SIG-M5 (cell line): ENCODE measurements at regions not wholly inside any gene's neighbourhood (a gene's known extent, or its start where the extent isn't known, plus 50 kb on each side); places are given as distances from the start of the nearest gene placed in this dataset.

Source experiments
- DNase-seq: peaks from one replicate; lab custom pipeline; 2025; lab: John Stamatoyannopoulos, UW

DNA sequence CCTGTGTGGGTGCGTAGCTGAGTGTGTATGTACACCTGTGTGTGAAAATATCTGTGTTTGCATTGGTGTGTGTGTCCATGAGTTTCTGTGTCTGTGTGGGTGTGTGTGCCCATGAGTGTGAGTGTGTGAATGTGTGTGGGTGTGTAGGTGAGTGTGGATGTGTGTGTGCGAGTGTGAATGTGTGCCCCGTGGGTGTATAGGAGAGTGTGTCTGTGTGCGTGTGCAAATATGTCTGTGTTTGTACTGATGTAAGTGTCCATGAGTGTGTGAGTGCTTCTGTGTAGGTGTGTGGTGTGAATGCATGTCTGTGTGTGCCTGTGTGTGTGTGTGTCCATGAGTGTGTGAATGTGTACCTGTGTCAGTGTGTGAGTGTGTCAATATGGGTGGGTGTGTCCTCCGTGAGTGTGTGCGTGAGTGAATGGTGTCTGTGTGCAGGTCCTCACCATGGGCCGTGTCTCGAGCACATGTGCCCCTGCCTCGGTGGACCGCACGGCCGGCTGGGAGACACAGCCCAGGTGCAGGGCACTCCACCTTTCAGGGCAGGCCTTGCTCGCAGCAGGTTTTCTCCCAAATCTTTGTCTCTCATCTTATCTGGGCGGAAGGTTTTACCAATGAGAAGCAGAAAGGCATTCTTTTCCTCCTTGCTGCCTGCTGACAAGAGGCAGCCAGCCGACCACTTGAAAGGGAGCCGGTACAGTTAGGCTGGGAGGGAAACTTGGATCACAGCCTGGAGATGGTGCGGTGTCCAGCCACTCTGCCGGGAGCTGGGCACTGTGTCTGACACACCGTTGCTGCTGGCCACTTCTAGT, 107.1 kb upstream of the FAM20C start:
- DNase-seq, result no peak

DNA sequence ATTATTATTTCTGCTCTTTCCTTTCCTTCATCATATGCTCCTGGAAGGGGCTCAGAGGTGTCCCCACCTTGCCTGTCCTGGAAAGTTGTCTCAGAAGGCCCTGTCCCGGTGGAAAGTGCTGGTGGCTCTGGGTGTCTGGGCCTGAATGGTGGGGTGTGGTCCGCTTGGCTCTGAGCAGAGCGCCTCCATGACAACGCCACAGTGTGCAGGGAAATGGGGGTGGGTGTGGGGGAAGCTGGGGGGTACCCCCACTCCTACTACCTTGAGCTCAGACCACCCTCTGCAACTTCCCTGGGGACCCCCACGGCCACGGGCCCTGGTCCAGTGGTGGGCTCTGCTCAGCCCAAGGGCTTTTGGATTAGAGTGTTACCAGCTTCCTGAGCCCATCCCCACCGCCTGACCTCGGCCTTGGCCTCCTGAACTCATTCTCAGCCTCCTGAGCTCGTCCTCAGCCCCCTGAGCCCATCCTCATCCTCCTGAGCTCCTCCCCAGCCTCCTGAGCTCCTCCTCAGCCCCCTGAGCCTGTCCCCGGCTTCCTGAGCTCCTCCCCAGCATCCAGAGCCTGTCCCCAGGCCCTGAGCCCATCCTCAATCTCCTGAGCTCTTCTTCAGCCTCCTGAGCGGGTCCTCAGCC, 106.4 kb upstream of the FAM20C start:
- no peak for DNase-seq

DNA sequence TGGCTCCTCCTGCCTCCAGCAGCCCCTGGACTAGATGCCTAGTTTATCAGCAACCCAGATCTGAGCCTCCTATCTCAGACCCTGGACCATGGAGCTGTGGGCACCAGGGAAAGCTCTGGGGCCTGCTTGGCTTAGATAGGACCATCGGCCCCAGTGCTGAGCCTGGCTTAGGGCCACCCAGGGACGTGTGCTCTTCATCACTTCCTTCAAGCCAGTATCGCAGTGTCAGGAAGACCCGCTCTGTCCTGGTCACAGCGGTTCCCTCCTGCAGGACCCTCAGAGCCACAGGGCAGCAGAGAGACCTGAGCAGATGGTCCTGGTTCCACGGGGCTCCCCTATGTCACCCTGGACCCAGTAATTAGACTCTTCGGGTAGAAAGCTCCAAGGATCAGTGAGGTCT, 105.7 kb upstream of the FAM20C start:
- no peak for DNase-seq

DNA sequence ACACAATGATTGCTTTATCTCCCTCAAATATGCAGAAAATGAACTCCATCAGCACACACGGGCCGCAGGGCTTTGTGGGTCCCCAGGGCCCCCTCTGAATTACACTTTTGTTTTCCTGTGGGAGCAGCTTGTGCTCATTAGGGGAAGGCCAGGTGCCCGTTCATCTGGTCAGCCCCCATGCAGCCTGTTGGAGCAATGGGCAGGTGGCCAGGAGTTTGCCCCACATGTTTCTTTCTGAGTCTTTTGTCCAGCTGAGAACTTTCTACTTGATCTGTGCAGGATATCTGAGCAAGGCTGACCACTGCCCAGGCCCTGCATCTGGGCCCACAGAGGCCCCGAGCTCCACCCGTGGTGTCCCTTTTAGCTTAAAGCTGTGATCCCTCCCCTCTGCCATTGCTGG, 105.3 kb upstream of the FAM20C start:
- DNase-seq, result no peak

DNA sequence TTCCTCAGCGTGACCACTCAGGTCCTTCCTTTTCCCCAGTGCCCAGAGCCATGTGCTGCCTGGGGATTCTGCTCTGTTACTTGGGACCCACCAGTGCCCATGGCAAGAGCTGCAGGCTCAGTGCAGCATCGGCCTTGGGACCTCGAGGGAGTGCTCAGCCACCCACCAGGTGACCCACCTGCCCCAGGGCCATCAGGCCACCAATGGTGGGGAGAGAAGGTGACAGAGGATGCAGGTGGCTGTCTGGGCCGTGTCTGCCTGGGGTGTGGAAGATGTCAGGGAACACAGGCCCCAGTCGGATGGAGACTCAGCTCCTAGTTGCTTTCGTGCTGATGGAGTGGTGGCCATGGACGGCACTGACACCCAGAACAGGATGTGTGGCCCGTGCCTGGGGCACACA, 104.7 kb upstream of the FAM20C start:
- no peak for DNase-seq

DNA sequence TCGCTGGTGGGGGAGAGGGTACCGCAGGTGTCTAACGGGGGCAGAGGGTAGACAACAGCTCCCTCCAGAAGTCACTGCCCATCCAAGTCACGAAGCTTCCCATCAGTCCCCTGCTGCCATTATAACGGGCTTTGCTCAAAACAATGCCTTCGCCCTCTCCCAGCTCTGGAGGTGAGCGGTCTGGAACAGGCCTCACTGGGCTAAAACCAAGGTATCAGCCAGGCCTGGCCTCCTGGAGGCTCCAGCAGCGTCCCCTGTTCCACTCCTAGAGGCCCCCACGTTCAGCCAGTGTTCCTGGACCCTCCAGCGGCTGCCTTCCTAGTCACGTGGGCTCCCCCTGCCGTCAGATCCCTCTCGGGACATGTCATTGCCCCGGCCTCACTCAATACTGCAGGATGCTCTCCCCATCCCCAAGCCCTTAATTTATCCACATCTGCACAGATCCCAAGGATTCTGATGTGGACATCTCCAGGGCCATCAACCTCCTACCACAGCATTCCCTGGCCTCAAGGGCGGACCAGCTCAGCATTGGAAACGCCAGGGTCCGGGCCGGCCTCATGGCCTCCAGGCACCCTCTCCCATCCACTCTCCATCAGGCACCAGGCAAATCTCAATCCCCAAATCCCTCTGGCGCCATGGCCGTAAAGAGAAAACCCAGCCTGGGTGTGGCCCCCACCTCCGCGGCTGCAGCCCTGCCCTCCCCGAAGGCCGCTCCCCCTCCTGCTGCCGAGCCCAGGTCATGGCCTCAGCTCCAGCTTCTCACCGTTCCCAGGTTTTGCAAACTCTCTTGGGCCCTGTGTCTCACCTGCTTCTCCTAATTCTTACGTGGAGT, 104.1 kb upstream of the FAM20C start:
- no peak for DNase-seq

DNA sequence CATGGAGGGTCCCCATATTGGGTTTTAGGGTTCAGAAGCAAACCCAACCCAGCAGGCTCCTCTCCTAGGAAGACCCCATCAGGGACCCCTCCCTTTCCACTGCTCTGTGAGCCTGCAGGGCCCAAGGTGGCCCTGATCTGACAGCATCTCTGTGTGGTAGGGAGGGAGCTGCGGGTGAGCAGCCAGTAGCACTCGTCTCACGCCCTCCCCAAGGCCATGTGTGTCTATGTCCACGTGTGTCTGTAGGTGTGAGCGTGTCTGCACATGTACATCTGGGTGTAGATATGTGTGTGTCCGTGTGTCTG, 103.5 kb upstream of the FAM20C start:
- no peak for DNase-seq

DNA sequence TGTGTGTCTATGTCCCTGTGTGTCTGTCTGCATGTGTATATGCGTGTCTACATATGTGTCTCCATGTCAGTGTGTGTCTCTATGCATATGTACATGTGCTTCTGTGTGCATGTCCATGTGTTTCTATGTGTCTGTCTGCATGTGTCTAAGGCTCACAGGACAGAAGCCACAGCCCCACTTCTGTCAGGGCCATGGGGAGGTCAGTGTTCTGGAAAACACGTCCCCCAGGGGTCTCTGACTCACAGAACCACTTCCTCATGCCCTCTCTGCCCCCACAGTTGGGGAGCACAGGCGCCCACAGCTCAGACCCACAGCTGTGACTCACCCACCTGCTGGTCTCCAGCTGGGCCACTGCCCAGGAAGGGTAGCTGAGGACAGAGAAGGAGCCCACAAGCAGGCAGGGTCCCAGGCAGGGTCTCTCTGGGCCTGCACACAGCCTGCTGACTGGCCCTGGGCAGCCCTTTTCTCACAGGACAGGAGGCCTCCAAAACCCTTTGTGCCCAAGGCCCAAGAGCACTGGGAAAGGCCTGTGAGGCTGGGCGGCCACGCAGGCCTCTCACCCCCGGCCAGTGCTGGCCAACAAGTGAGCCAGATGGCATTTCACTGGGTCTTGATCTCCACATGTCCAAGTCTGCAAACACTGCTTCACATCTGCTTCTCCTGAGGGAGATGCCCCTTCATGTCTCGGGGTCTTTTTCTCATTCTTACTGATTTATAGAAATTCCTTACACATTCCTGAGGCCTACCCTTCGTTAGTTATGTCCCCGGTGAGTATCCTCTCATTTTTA, 102.9 kb upstream of the FAM20C start:
- no peak for DNase-seq

DNA sequence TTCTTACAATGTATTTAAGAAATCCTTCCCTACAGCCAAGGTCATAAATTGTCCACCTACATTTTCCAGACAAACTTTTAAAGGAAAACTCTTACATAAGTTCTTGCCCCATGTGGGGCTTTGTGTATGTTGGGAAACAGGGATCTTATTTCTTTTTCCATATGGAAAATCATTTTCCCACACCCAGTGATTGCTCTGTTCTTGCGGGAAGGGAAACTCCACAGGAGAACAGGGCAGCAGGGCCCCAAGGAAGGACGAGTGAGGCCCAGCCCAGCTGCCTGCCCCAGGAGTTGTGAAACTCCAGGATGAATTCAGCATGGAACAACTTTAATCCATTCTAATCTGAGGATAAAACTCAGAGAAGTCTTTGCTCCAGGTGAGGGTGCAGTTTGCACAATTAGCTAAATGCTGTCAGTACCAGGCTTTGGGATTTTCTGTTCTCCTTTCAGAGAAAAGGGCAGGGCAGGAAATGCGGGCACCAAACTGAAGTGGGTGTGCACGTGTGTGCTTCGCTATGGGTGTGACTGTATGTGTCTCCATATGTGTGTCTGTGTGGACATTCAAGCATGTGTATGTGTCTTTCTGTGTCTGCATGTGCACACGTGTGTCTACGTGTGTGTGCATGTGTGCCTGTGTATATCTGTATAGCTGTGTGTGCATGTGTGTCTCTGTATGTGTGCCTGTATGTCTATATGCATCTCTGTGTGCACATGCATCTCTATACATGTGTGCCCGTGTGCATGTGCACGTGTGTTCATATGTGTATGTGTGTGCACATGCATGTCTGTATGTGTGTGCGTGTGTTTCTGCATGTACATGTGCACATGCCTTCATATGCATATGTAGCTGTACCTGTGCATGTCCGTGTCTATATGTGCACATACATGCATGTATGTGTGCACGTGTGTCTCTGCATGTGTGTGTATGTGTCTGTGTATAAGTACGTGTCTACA, 102.0 kb upstream of the FAM20C start:
- no peak for DNase-seq

DNA sequence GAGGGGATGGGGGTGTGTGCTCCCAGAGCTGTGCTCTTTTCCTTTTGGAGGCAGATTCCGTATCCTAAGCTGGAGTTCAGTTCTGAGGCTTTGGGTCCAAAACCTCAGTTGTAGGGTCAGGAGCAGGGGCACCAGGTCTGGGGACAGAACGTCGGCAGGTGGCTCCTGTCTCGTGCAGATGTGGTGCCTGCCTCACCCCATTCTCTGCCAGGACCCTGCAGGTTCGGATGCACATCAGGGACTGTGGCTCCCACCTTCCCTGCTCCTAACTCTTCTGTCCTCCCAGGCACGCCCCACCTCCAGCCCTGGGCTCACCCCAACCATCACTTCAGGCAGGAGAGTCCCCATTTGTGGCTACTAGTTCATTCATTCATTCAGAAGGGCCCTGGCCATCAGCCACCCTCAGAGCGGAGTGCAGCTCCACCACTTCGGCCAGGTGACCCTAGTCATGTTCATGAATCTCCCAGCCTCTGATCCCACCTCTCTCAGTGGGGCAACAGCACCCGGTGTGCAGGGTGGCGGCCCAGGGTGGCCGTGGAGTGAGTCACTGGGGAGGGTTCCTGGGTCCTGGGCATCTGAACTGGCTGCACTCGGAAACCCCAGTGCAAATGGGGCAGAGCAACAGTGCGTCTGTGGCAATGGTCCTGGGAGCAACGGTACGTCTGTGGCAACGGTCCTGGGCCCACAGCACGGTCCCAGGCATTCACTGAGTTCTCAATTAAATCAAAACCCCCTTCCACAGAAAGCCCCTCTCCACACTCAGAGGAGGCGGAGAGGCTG, 100.8 kb upstream of the FAM20C start:
- no peak for DNase-seq

DNA sequence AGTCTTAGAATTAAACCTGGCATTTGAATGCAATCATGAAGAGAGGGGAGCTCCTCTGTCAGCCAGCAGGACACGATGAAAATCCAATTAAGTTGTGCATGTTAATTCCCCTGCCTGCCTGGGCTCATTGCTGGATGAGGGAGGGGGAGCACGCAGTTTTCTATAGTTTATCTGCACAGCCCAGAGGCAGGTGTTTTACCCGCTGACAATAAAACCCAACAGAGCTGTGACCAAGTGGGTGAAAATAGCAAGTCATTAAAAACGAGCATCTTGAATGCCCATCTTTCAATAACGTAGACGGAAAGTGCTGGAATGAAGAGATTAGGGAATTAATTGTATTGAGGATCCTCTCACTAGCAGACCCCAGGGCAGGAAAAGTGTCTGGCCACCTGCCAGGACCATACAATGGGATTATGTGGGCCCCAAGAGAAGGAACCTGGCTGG, 100.1 kb upstream of the FAM20C start:
- no peak for DNase-seq

DNA sequence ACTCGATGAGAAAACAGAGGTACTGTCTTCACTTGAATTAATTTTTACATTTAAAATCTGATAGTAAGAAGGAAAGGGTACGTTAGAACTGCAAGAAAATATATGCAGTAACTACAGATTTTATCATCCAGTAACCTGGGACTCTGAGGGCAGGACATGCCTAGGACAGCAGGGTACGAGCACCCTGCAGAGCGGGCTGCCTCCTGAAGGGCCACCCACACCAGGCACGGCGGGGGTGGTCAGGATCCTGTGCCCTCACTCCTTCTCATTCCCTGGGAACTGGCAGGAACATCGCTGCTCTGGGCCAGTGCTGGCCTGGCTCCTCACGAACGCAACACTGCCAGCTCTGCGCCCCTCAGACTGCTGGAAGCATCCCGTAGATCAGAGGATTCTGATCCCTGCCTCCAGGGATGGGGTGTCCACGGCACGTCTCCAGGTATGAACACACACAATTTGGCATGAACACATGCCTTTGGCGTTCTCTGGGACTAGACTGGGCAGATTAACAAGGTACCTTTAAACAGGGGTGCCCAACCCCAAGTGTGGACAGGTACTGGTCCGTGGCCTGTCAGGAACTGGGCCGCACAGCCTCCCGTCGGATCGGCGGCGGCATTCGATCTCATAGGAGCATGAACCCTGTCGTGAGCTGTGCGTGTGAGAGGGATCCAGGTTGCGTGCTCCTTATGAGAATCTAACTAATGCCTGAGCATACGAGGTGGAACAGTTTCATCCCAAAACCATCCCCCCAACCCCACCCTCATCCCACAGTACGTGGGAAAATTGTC, 99.3 kb upstream of the FAM20C start:
- no peak for DNase-seq

DNA sequence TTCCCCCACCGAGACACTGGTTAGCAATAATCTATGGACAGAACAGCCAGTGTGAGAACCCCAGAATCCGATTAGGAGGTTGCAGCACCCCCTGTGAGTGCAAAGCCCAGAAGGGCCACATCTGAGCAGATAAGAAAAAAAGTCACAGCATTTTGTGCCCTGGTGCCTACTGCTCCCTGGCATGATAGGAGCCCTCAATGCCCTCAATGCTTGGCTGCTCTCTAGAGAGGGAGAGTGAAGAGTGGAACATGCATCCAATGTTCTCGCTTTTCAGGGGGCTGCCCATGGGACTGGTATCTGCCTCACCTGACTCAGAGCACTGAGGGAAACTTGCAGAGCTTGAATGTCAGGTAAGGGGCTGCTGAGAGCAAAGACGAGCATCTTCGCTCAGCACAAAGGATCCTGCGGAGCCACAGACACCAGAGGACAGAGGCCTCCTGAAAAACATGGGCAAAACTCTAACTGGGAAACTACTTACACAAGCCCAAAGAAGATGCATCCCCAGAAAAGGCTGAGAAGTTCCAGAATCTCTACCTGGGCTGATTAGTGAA, 98.0 kb upstream of the FAM20C start:
- DNase-seq, result no peak

DNA sequence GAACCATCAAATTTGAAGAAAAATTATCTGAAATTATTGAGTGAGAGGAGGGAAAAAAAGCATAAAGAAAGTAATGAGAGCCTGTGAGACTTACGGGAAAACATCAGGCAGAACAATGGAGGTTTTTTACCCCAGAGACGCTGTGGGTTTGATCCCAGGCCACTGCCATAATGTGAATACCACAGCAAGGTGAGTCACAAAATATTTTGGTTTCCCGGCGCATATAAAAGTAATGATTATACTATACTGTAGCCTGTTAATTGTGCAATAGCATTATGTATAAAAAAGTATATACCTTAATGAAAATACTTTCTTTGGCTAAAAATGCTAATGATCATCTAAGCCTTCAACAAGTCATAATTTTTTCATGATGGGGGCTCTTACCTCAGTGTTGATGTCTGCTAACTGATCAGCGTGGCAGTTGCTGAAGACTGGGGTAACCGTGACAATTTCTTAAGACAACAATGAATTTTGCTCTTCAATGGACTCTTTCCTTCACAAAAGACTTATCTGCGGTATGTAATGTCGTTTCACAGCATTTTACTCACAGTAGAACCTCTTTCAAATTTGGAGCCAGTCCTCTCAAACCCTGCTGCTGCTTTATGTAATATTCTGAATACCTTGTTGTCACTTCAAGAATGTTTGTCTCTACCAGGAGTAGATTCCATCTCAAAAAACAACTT, 97.0 kb upstream of the FAM20C start:
- DNase-seq, result no peak

DNA sequence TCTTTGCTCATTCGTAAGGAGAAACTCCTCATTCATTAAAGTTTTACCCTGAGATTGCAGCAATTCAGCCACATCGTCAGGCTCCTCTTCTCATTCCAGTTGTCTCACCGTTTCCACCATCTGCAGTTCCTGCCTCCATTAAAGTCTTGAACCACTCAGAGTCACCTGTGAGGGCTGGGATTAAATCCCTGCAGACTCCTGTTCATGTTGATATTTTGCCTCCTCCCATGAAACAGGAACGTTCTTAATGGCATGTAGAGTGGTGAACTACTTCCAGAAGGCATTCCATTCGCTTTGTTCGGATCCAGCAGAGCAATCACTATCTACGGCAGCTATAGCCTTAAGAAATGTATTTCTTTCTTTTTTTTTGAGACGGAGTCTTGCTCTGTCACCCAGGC, 96.5 kb upstream of the FAM20C start:
- no peak for DNase-seq

DNA sequence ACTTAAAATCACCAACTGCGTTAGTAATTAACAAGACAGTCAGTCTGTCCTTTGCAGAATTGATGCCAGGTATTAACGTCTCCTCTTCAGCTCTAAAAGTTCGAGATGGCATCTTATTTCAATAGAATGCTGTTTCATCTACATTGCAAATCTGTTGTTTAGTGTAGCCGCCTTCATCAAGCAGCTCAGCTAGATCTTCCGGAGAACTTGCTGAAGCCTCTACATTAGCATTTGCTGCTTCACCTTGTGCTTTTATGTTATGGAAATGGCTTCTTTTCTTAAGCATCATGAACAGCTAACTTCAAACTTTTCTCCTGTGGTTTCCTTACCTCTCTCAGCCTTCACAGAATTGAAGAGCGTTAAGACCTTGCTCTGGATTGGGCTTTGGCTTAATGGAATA, 95.5 kb upstream of the FAM20C start:
- no peak for DNase-seq

DNA sequence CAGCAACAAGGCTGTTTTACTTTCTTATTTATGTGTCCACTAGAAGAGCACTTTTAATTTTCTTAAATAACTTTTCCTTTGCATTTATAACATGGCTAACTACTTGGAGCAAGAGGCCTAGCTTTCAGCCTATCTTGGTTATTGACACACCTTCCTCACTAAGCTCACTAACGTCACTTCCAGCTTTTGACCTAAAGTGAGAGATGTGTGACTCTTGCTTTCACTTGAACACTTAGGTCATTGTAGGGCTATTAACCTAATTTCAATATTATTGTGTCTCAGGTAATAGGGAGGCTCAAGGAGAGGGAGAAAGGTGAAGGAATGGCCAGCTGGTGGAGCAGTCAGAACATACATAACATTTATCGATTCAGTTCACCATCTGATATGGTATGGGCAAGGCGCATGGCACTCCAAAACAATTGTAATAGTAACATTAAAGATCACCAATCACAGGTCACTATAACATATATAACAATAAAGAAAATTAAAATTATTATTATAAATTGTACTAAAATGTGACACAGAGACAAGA, 95.0 kb upstream of the FAM20C start:
- DNase-seq, result no peak
